AML-193 (cell line): ENCODE measurements at regions not wholly inside any gene's neighbourhood (a gene's known extent, or its start where the extent isn't known, plus 50 kb on each side); places are given as distances from the start of the nearest gene placed in this dataset.

Experiments used
- DNase-seq, 2 experiments: peaks; one replicate each; lab custom pipeline; 2025; lab: John Stamatoyannopoulos, UW

DNA sequence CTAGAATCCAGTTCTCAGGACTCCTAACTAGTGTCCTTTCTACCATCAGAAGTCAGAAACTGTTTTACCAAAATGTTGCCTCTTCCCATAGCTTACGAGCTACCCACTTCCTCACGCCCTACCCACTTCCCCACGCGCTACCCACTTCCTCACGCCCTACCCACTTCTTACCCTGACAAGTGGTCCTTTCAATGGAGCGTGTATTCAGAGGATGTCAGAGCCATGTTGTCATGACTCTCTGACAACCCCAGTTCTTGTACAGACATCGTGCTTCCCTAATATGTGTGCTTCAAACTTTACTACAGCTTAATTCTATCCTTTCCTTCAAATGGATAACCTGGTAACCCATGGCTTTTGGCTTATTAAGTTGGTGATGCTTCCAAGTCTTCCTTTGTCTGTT is 84.8 kb upstream of the PHF14 start:
- no peak for DNase-seq

GRCh38 chr7:10889266-10889898 is 84.3 kb upstream of the PHF14 start:
- peak; percentile 60 to 73 for DNase-seq

GRCh38 chr7:10908600-10908999 is 65.1 kb upstream of the PHF14 start:
- DNase-seq: no peak

DNA sequence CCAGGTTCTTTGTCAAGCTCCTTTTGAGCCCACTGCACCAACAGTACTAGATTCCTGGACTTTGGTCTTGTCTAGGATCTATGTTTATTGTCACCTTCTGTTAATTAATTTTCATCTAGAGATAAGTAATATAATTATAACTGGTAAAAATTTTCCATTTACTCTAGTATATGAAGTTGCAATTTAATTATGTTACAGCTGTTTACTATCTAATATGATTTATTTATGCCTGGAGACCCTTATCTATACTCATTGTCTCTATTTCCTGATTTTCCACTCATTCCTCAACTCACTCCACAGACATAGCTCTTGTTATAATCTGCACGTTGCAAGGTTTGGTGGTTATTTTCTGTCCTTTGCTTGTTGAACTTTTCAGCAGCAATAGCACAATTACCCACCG is 63.2 kb upstream of the PHF14 start:
- DNase-seq: no peak

DNA sequence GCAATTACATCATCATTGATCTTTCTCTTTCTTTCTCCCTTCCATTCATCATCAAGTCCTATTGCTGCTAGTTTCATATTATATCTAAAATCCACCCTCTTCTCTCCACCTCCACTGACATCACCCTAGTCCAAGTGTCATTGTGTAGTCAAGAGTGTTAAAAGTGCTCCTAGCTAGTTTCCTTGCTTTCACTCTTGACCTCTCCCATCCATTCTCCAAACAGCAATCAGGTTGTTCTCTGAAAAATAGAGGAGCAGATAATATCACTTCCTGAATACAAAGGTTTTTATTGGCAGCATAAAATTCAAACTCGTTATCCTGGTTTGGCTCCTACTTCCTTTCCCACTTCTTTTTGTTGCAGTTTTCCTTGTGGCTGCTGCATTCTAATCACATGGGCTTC is 61.6 kb upstream of the PHF14 start:
- DNase-seq: no peak

- no peak for DNase-seq
Measured at GRCh38 chr7:10913457-10913856, 60.2 kb upstream of the PHF14 start.

DNA sequence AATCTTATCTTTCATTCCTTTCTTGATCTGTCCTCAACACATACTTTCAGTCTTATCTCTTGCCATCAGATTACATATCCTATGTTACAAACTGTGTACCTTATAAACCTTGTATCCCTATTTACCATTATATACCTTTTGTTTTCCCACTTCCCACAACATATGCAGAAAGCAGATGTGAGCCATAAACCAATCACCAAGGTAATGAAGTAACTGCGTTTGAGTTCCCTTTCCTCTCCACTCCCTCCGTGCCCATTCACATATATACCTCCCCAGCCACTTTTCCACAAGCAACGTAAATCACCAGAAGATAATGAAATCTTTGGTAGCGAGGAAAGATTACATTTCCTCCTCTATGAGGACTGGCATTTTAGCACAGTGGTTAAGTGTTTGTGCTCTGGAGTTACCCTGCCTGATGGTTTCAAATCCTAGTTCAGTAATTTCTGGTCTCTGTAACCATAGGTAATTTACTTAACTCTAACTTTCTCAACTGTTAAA is 55.5 kb upstream of the PHF14 start:
- no peak for DNase-seq

GRCh38 chr7:10919923-10920322 is 53.7 kb upstream of the PHF14 start:
- DNase-seq: no peak
